ENCODE measurements at regions not wholly inside any gene's neighbourhood (a gene's known extent, or its start where the extent isn't known, plus 50 kb on each side); places are given as distances from the start of the nearest gene placed in this dataset.
A peak's percentile ranks its signal among the peaks of the same experiment; 100 is the strongest.

GRCh38 chr4:100581337-100581736 lies 63.5 kb upstream of the EMCN start:
- H3K4me1 Mint-ChIP-seq = peaks cover 17% of the 10 kb centered on the region
- no peak for DNase-seq
- TF ChIP-seq, protein P1, sequence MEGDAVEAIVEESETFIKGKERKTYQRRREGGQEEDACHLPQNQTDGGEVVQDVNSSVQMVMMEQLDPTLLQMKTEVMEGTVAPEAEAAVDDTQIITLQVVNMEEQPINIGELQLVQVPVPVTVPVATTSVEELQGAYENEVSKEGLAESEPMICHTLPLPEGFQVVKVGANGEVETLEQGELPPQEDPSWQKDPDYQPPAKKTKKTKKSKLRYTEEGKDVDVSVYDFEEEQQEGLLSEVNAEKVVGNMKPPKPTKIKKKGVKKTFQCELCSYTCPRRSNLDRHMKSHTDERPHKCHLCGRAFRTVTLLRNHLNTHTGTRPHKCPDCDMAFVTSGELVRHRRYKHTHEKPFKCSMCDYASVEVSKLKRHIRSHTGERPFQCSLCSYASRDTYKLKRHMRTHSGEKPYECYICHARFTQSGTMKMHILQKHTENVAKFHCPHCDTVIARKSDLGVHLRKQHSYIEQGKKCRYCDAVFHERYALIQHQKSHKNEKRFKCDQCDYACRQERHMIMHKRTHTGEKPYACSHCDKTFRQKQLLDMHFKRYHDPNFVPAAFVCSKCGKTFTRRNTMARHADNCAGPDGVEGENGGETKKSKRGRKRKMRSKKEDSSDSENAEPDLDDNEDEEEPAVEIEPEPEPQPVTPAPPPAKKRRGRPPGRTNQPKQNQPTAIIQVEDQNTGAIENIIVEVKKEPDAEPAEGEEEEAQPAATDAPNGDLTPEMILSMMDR (IDR thresholded peaks at IDR 0.05) = no peak
- H3K9me3 Mint-ChIP-seq = no peaks in the 10 kb centered on the region
- no peaks in the 10 kb centered on the region for H3K27me3 Mint-ChIP-seq (ENCODE audit: low read depth, poor library complexity)
- no peak overlapping the region for H3K4me3 Mint-ChIP-seq
- H3K27ac Mint-ChIP-seq = peak overlapping the region; percentile 12
- H3K36me3 Mint-ChIP-seq (ENCODE audit: low read depth) = no peaks in the 10 kb centered on the region

GRCh38 chr4:100576570-100576969 lies 58.7 kb upstream of the EMCN start:
- DNase-seq = no peak
- Mint-ChIP-seq H3K36me3 (ENCODE audit: low read depth) (no peaks in the 10 kb centered on the region), H3K9me3 (no peaks in the 10 kb centered on the region)

DNA sequence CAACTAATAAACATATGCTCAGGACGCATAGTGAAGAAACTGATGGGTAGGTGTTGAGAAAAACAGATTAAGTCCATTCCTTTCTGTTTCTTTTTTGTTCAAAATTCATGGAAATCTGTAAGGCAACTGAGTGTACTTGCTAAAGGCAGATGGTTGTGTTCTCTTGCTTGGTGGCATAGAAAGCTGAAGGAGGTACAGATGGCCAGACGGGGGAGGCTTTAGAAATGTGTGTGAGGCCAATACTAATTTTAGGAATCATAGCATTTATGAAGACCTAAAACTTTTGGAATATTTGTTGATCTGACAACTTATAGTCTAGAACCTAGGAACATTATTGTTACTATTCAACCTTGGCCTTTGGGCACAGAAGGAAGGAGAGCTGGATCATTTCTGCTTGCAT lies 56.8 kb upstream of the EMCN start:
- H3K27me3 Mint-ChIP-seq (ENCODE audit: low read depth, poor library complexity) = peaks cover 3% of the 10 kb centered on the region
- no peaks in the 10 kb centered on the region for H3K36me3 Mint-ChIP-seq (ENCODE audit: low read depth)
- H3K4me3 Mint-ChIP-seq = no peak overlapping the region
- no peaks in the 10 kb centered on the region for H3K4me1 Mint-ChIP-seq
- no peaks in the 10 kb centered on the region for H3K9me3 Mint-ChIP-seq
- H3K27ac Mint-ChIP-seq = no peak overlapping the region
- TF ChIP-seq, protein P1 (IDR thresholded peaks at IDR 0.05) = no peak
- DNase-seq = no peak

More at GRCh38 chr4:100576570-100576969, 58.7 kb upstream of the EMCN start:
- no peaks in the 10 kb centered on the region for H3K27me3 Mint-ChIP-seq (ENCODE audit: low read depth, poor library complexity)
- H3K4me1 Mint-ChIP-seq = peaks cover 5% of the 10 kb centered on the region
- no peak overlapping the region for H3K27ac Mint-ChIP-seq
- H3K4me3 Mint-ChIP-seq = no peak overlapping the region
- TF ChIP-seq, protein P1 (IDR thresholded peaks at IDR 0.05) = no peak

DNA sequence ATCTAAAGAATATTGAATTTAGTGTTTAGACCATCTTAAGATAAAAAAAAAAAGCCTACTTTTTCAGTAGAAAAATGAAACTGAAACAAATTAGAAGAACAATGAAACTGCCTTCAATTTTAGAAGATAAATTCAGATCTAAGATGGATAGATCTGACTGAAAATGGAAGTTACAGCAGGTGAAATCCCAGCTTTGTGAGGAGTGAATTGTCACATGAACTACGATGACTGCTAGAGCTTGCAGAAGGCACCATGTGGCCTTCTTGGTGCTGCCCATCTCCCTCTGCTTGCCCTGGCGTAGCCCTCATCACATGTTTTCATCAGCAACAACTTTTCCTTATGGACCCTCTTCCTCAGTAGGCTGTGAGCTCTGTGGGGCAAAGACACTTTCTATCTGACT lies 51.4 kb upstream of the EMCN start:
- Mint-ChIP-seq H3K27me3 (ENCODE audit: low read depth, poor library complexity) (peaks cover 3% of the 10 kb centered on the region), H3K36me3 (ENCODE audit: low read depth) (no peaks in the 10 kb centered on the region), H3K27ac (no peak overlapping the region), H3K4me1 (no peaks in the 10 kb centered on the region), H3K9me3 (no peaks in the 10 kb centered on the region), H3K4me3 (no peak overlapping the region)
- TF ChIP-seq, protein P1 (IDR thresholded peaks at IDR 0.05) = no peak
- DNase-seq = no peak

All from nephron progenitor cell (in vitro differentiated cells).